ENCODE measurements at regions not wholly inside any gene's neighbourhood (a gene's known extent, or its start where the extent isn't known, plus 50 kb on each side); places are given as distances from the start of the nearest gene placed in this dataset.

DNA sequence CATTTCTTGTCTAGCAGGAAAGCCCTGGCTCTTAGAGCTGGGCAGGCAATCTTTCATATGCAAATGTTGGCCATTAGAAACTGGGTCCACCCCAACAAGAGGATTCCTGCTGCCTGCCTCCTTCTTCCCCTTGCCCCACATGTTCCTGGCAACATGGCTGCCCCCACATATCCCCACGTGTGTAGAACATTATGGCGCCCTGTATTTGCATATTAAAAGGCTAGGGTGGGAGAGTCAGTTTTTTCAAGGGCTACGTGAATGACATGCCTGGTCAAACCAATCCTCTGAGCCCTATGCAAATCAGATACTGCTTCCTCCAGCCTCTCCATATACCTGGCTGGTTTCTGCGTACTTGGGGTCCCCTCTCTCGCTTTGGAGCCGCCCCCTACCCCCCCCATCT lies 514.0 kb downstream of the FUT8 start:
- peak overlapping the region in 6 of 7 donors; percentile 13 to 90 (median 48) for H3K4me3 Mint-ChIP-seq

DNA sequence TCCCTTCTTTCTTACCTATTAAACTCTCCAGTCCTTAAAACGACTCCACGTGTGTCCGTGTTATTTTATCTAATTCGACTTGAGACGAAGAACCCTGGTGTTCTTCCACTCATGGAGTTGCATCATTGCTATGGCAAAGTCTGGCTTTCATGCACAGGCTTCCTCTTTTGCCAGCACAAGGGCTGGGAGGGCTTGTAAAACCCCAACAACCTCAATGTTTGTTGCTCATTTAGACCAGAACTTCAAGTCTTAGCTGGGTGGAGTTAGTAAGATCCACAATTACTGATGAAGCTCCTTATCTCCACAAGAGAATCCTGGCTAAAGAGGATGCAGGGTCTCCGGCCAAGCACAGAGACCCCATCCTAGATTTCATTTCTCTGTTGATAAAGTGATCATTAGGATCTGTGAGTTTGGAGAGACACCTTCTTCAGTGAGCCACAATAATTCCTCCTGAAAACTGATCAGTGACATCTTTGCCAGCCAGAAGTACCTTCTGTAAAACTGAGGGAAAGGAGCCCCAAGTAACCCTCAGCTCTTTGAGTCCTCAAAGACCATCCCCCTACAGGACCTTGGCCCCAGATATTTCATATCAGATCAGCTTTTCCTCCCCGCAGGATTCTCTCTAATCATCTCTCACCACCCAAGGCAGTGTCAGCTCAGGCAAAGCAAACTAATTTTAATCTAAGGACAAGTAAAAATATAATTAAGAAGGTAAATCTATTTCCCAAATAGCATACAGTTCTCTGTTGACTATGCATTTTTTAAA lies 514.6 kb downstream of the FUT8 start:
- no peak for DNase-seq
- Histone ChIP-seq H3K27ac (ENCODE audit: low read depth, low read length) (no peak overlapping the region), H3K4me3 (ENCODE audit: low read length) (peak overlapping the region; percentile 29), H3K4me1 (ENCODE audit: insufficient read depth, low read length) (peaks cover 53% of the 10 kb centered on the region), H3K27me3 (ENCODE audit: insufficient read depth, low read length, poor library complexity, severe bottlenecking) (no peaks in the 10 kb centered on the region), H3K9me3 (ENCODE audit: low read length) (no peaks in the 10 kb centered on the region), H3K36me3 (ENCODE audit: insufficient read depth, low read length) (no peaks in the 10 kb centered on the region)
- Mint-ChIP-seq H3K36me3 (peaks cover 0 to 19% (median 0%) of the 10 kb centered on the region in 3 donors), H3K27ac (peak overlapping the region; percentile 73 to 98 (median 86)), H3K9me3 (no peaks in the 10 kb centered on the region), H3K4me1 (peaks cover 66 to 80% (median 72%) of the 10 kb centered on the region in 3 donors), H3K4me3 (peak overlapping the region; percentile 18 to 90 (median 70)), H3K27me3 (peaks cover 0 to 1% of the 10 kb centered on the region in 2 donors)
- ChIA-PET CTCF (interaction anchor here (0.6 to 3.2 kb wide), 12 partner anchors 14 to 131 kb away, joined by 3 to 17 read pairs (median 5); no protein-coding TSS in a partner anchor), POLR2A (interaction anchor here (1.4 to 2.0 kb wide), 3 partner anchors 66 to 513 kb away, joined by 4 to 11 read pairs (median 6); no protein-coding TSS in a partner anchor)

More for the DNA sequence above, 514.0 kb downstream of the FUT8 start:
- POLR2A ChIA-PET, result interaction anchor here (1.4 to 2.0 kb wide), 3 partner anchors 65 to 513 kb away, joined by 4 to 11 read pairs (median 6); no protein-coding TSS in a partner anchor
- no peak overlapping the region for H3K27ac ChIP-seq (ENCODE audit: low read depth, low read length)
- no peaks in the 10 kb centered on the region for H3K27me3 ChIP-seq (ENCODE audit: insufficient read depth, low read length, poor library complexity, severe bottlenecking)
- peaks cover 0 to 1% of the 10 kb centered on the region in 2 donors for H3K27me3 Mint-ChIP-seq
- H3K4me3 ChIP-seq (ENCODE audit: low read length), result no peak overlapping the region
- peaks cover 62 to 74% (median 66%) of the 10 kb centered on the region in 3 donors for H3K4me1 Mint-ChIP-seq
- H3K36me3 Mint-ChIP-seq, result peaks cover 0 to 14% (median 0%) of the 10 kb centered on the region in 3 donors
- CTCF ChIA-PET, result interaction anchor here (0.6 to 3.2 kb wide), 3 partner anchors 23 to 131 kb away, joined by 3 to 17 read pairs (median 13); no protein-coding TSS in a partner anchor
- H3K4me1 ChIP-seq (ENCODE audit: insufficient read depth, low read length), result peaks cover 53% of the 10 kb centered on the region
- H3K27ac Mint-ChIP-seq, result peak overlapping the region; percentile 73 to 98 (median 86)
- H3K9me3 ChIP-seq (ENCODE audit: low read length), result no peaks in the 10 kb centered on the region
- no peaks in the 10 kb centered on the region for H3K9me3 Mint-ChIP-seq
- H3K36me3 ChIP-seq (ENCODE audit: insufficient read depth, low read length), result no peaks in the 10 kb centered on the region
- DNase-seq, result no peak

- CTCF ChIA-PET, result interaction anchor here (0.8 to 3.2 kb wide), 12 partner anchors 13 to 104 kb away, joined by 3 to 17 read pairs (median 5); no protein-coding TSS in a partner anchor
- Mint-ChIP-seq H3K9me3 (no peaks in the 10 kb centered on the region), H3K27me3 (peaks cover 0 to 1% of the 10 kb centered on the region in 2 donors), H3K27ac (peak overlapping the region; percentile 73 to 98 (median 86)), H3K36me3 (peaks cover 0 to 19% (median 2%) of the 10 kb centered on the region in 3 donors), H3K4me3 (peak overlapping the region; percentile 18 to 90 (median 70)), H3K4me1 (peaks cover 67 to 82% (median 77%) of the 10 kb centered on the region in 3 donors)
- POLR2A ChIA-PET, result interaction anchor here (0.6 to 2.0 kb wide), 4 partner anchors 81 to 514 kb away, joined by 3 to 11 read pairs (median 5); no protein-coding TSS in a partner anchor
- H3K27ac ChIP-seq (ENCODE audit: low read depth, low read length), result peak overlapping the region; percentile 16
- peaks cover 53% of the 10 kb centered on the region for H3K4me1 ChIP-seq (ENCODE audit: insufficient read depth, low read length)
- H3K36me3 ChIP-seq (ENCODE audit: insufficient read depth, low read length), result no peaks in the 10 kb centered on the region
- DNase-seq, result peak; percentile 44 to 84 (median 67)
- H3K27me3 ChIP-seq (ENCODE audit: insufficient read depth, low read length, poor library complexity, severe bottlenecking), result no peaks in the 10 kb centered on the region
- peak overlapping the region; percentile 47 for H3K4me3 ChIP-seq (ENCODE audit: low read length)
- H3K9me3 ChIP-seq (ENCODE audit: low read length), result no peaks in the 10 kb centered on the region
Measured at GRCh38 chr14:65927931-65928356, 515.4 kb downstream of the FUT8 start.

- peaks cover 62 to 80% (median 78%) of the 10 kb centered on the region in 3 donors for H3K4me1 Mint-ChIP-seq
- H3K4me3 Mint-ChIP-seq, result peak overlapping the region in 6 of 7 donors; percentile 1 to 70 (median 64)
- peaks cover 0 to 28% (median 2%) of the 10 kb centered on the region in 3 donors for H3K36me3 Mint-ChIP-seq
- H3K9me3 ChIP-seq (ENCODE audit: low read length), result no peaks in the 10 kb centered on the region
- ChIA-PET POLR2A (no interaction called here), CTCF (interaction anchor here (0.8 to 1.2 kb wide), 2 partner anchors 31 to 105 kb away, joined by 3 read pairs; no protein-coding TSS in a partner anchor)
- H3K27me3 Mint-ChIP-seq, result peaks cover 0 to 1% of the 10 kb centered on the region in 2 donors
- H3K27me3 ChIP-seq (ENCODE audit: insufficient read depth, low read length, poor library complexity, severe bottlenecking), result no peaks in the 10 kb centered on the region
- H3K4me1 ChIP-seq (ENCODE audit: insufficient read depth, low read length), result peaks cover 53% of the 10 kb centered on the region
- peak overlapping the region; percentile 45 to 98 (median 84) for H3K27ac Mint-ChIP-seq
- H3K27ac ChIP-seq (ENCODE audit: low read depth, low read length), result no peak overlapping the region
- peaks cover 0 to under 1% (median 0%) of the 10 kb centered on the region in 5 donors for H3K9me3 Mint-ChIP-seq
- H3K4me3 ChIP-seq (ENCODE audit: low read length), result no peak overlapping the region
- no peaks in the 10 kb centered on the region for H3K36me3 ChIP-seq (ENCODE audit: insufficient read depth, low read length)
- DNase-seq, result no peak
Measured at GRCh38 chr14:65928995-65929394, 516.5 kb downstream of the FUT8 start.

- no peaks in the 10 kb centered on the region for H3K9me3 ChIP-seq (ENCODE audit: low read length)
- CTCF ChIA-PET, result no interaction called here
- H3K4me3 ChIP-seq (ENCODE audit: low read length), result no peak overlapping the region
- no peak overlapping the region for H3K4me3 Mint-ChIP-seq
- POLR2A ChIA-PET, result no interaction called here
- peaks cover 0 to 1% of the 10 kb centered on the region in 2 donors for H3K27me3 Mint-ChIP-seq
- H3K27ac ChIP-seq (ENCODE audit: low read depth, low read length), result no peak overlapping the region
- H3K36me3 ChIP-seq (ENCODE audit: insufficient read depth, low read length), result no peaks in the 10 kb centered on the region
- no peak overlapping the region for H3K27ac Mint-ChIP-seq
- H3K4me1 ChIP-seq (ENCODE audit: insufficient read depth, low read length), result peaks cover 37% of the 10 kb centered on the region
- peaks cover 0 to 3% (median 0%) of the 10 kb centered on the region in 5 donors for H3K9me3 Mint-ChIP-seq
- DNase-seq, result no peak
- peaks cover 0 to 31% (median 6%) of the 10 kb centered on the region in 3 donors for H3K36me3 Mint-ChIP-seq
- peaks cover 51 to 74% (median 74%) of the 10 kb centered on the region in 3 donors for H3K4me1 Mint-ChIP-seq
- no peaks in the 10 kb centered on the region for H3K27me3 ChIP-seq (ENCODE audit: insufficient read depth, low read length, poor library complexity, severe bottlenecking)
Measured at GRCh38 chr14:65933400-65934069, 521.0 kb downstream of the FUT8 start.

DNA sequence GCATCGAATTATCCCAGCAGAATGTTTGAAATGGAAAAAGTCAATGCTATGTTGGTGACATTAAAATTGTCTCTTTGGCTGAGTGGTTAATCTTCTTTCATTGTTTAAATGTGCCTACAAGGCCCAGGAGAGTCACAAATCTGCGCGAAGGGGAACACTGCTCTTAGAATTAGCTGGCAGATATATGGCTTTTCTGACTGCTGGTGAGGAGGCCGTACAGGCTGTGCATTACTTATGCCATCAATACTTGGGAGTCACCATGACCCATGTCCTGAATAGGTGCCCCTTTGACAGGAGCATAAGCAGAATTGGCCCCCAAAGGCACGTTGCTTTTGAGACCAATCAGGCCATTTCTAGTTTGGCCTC lies 521.5 kb downstream of the FUT8 start:
- Mint-ChIP-seq H3K9me3 (peaks cover 0 to 3% (median 0%) of the 10 kb centered on the region in 5 donors), H3K4me1 (peaks cover 49 to 71% (median 71%) of the 10 kb centered on the region in 3 donors), H3K4me3 (no peak overlapping the region), H3K36me3 (peaks cover 0 to 27% (median 6%) of the 10 kb centered on the region in 3 donors), H3K27ac (no peak overlapping the region), H3K27me3 (peaks cover 0 to 1% of the 10 kb centered on the region in 2 donors)
- POLR2A ChIA-PET, result no interaction called here
- Histone ChIP-seq H3K4me3 (ENCODE audit: low read length) (no peak overlapping the region), H3K36me3 (ENCODE audit: insufficient read depth, low read length) (no peaks in the 10 kb centered on the region), H3K27me3 (ENCODE audit: insufficient read depth, low read length, poor library complexity, severe bottlenecking) (no peaks in the 10 kb centered on the region), H3K4me1 (ENCODE audit: insufficient read depth, low read length) (peaks cover 34% of the 10 kb centered on the region), H3K27ac (ENCODE audit: low read depth, low read length) (no peak overlapping the region), H3K9me3 (ENCODE audit: low read length) (no peaks in the 10 kb centered on the region)
- DNase-seq, result no peak
- CTCF ChIA-PET, result no interaction called here

- no peaks in the 10 kb centered on the region for H3K9me3 ChIP-seq (ENCODE audit: low read length)
- no peaks in the 10 kb centered on the region for H3K27me3 ChIP-seq (ENCODE audit: insufficient read depth, low read length, poor library complexity, severe bottlenecking)
- Mint-ChIP-seq H3K36me3 (peaks cover 0 to 27% (median 6%) of the 10 kb centered on the region in 3 donors), H3K27me3 (no peaks in the 10 kb centered on the region), H3K27ac (peak overlapping the region in 3 of 8 donors; percentile 19 to 71 (median 58)), H3K9me3 (peaks cover 0 to 3% (median 0%) of the 10 kb centered on the region in 5 donors), H3K4me3 (no peak overlapping the region), H3K4me1 (peaks cover 47 to 79% (median 71%) of the 10 kb centered on the region in 3 donors)
- H3K27ac ChIP-seq (ENCODE audit: low read depth, low read length), result no peak overlapping the region
- no peaks in the 10 kb centered on the region for H3K36me3 ChIP-seq (ENCODE audit: insufficient read depth, low read length)
- H3K4me3 ChIP-seq (ENCODE audit: low read length), result no peak overlapping the region
- CTCF ChIA-PET, result no interaction called here
- H3K4me1 ChIP-seq (ENCODE audit: insufficient read depth, low read length), result peaks cover 22% of the 10 kb centered on the region
- POLR2A ChIA-PET, result no interaction called here
- no peak for DNase-seq
Measured at GRCh38 chr14:65936342-65936975, 523.9 kb downstream of the FUT8 start.
